Mesendoderm (in vitro differentiated cells): ENCODE measurements at regions not wholly inside any gene's neighbourhood (a gene's known extent, or its start where the extent isn't known, plus 50 kb on each side); places are given as distances from the start of the nearest gene placed in this dataset.

Experiments used
- DNase-seq: peaks from one replicate; pipeline ENCODE4 v3.0.0; 2013
- H2AK5ac ChIP-seq: 2 replicates; pipeline ENCODE4 v1.6.1; 2013; ENCODE audit warnings: low read length, inconsistent platforms
- H2BK120ac ChIP-seq: 2 replicates; pipeline ENCODE4 v1.6.1; 2013; ENCODE audit warnings: low read depth, mild to moderate bottlenecking, low read length, moderate library complexity, mixed read lengths
- H2BK15ac ChIP-seq: replicated peaks from 2 replicates; pipeline ENCODE4 v1.6.1; 2013; ENCODE audit warnings: low read depth, mild to moderate bottlenecking, moderate library complexity
- H2BK5ac ChIP-seq: 2 replicates; pipeline ENCODE4 v1.6.1; 2013; ENCODE audit warnings: low read length, inconsistent platforms
- H3K18ac ChIP-seq: 2 replicates; pipeline ENCODE4 v1.6.1; 2013; ENCODE audit warnings: mild to moderate bottlenecking, low read length, mixed read lengths
- H3K23ac ChIP-seq: one replicate; pipeline ENCODE4 v1.6.1; 2013; ENCODE audit warnings: low read length
- H3K27ac ChIP-seq: 2 replicates; pipeline ENCODE4 v1.5.1; 2013; ENCODE audit warnings: low read depth, mild to moderate bottlenecking, inconsistent platforms, low read length, moderate library complexity
- H3K27me3 ChIP-seq: 2 replicates; pipeline ENCODE4 v1.6.1; 2013; ENCODE audit warnings: low read length, control low read depth, mild to moderate bottlenecking, inconsistent platforms; ENCODE audit not compliant: insufficient read depth, poor library complexity
- H3K36me3 ChIP-seq: 2 replicates; pipeline ENCODE4 v1.6.1; 2013; ENCODE audit warnings: low read length, inconsistent platforms; ENCODE audit not compliant: control insufficient read depth, insufficient read depth
- H3K4ac ChIP-seq: one replicate; pipeline ENCODE4 v1.6.1; 2013; ENCODE audit warnings: low read depth, mild to moderate bottlenecking, low read length, moderate library complexity
- H3K4me1 ChIP-seq: 2 replicates; pipeline ENCODE4 v1.6.1; 2013; ENCODE audit warnings: low read depth, low read length, inconsistent platforms; ENCODE audit not compliant: control insufficient read depth
- H3K4me2 ChIP-seq: 2 replicates; pipeline ENCODE4 v1.6.1; 2013; ENCODE audit warnings: low read length
- H3K4me3 ChIP-seq: 2 replicates; pipeline ENCODE4 v1.5.1; 2013; ENCODE audit warnings: mild to moderate bottlenecking, low read length
- H3K56ac ChIP-seq: one replicate; pipeline ENCODE4 v1.6.1; 2013; ENCODE audit warnings: low read length
- H3K79me1 ChIP-seq: 2 replicates; pipeline ENCODE4 v1.6.1; 2013; ENCODE audit warnings: low read length, inconsistent platforms
- H3K79me2 ChIP-seq: 2 replicates; pipeline ENCODE4 v1.6.1; 2013; ENCODE audit warnings: mild to moderate bottlenecking, low read length; ENCODE audit not compliant: control insufficient read depth, insufficient read depth
- H3K9ac ChIP-seq: 2 replicates; pipeline ENCODE4 v1.6.1; 2013; ENCODE audit warnings: low read length, inconsistent platforms
- H4K5ac ChIP-seq: one replicate; pipeline ENCODE4 v1.6.1; 2013; ENCODE audit warnings: low read length
- H4K8ac ChIP-seq: one replicate; pipeline ENCODE4 v1.6.1; 2013; ENCODE audit warnings: low read depth, mild to moderate bottlenecking, control low read depth, low read length, moderate library complexity
- WGBS: extraction: QIAGEN DNeasy Blood & Tissue Kit; methylation state at CpG from one replicate; pipeline ENCODE4 v1.1.7; 2013; ENCODE audit warnings: low lambda C conversion rate, missing lambda C conversion rate; ENCODE audit not compliant: insufficient coverage; ENCODE audit errors: extremely low coverage; 5-methylcytosine and 5-hydroxymethylcytosine counted together

DNA sequence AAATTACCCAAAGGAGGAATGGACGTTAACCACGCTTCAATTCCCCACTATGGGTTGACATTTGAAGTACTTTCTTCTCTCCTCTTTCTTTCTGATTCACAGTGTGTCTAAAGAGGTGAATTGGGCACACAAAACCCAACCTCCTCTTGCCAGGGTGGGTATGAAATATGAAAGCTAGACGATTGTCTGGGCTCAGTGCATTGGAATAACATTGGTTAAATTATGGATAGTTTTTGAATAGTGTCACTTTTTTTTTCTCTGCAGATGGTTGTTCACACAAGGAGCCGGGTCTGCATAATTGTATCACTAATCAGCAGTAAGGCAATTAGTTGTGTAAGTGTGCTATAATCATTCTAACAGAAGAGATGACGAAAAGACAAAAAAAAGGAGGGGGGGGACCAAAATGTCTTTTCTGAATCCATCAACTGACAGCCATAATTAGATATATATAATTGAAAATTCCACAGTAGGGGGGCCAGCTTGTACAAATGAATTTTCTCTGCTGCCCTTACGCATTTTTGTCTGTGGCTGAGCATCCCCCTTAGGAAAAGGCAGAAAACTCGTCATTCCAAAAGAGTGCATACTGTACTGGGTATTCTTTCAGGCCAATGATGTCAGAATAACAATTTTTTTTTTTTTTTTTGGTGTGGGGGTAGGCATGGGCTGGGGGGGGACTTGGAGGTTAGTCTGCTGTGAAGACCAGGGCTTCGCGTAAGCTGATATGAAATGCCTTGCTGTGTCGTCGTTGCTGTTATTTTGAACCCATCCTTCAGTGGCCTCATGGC, 307.5 kb upstream of the SALL1 start:
- H4K8ac ChIP-seq, result no peak overlapping the region
- DNase-seq, result no peak
- H3K79me2 ChIP-seq, result no peaks in the 10 kb centered on the region
- H3K18ac ChIP-seq, result no peak overlapping the region
- H3K4ac ChIP-seq, result no peak overlapping the region
- H3K4me2 ChIP-seq, result no peak overlapping the region
- no peak overlapping the region for H3K23ac ChIP-seq
- H4K5ac ChIP-seq, result no peak overlapping the region
- H3K79me1 ChIP-seq, result no peaks in the 10 kb centered on the region
- H3K4me3 ChIP-seq, result no peak overlapping the region
- no peaks in the 10 kb centered on the region for H3K27me3 ChIP-seq
- no CpG with 5 or more reads among the region's 11 CpGs for WGBS
- no peak overlapping the region for H3K27ac ChIP-seq
- H2BK120ac ChIP-seq, result no peak overlapping the region
- H3K36me3 ChIP-seq, result no peaks in the 10 kb centered on the region
- no peak overlapping the region for H2AK5ac ChIP-seq
- H3K4me1 ChIP-seq, result no peaks in the 10 kb centered on the region
- H3K9ac ChIP-seq, result no peak overlapping the region
- H2BK15ac ChIP-seq, result no peak overlapping the region
- H2BK5ac ChIP-seq, result no peak overlapping the region
- no peak overlapping the region for H3K56ac ChIP-seq

- Histone ChIP-seq H3K4ac (no peak overlapping the region), H4K5ac (no peak overlapping the region), H3K4me1 (no peaks in the 10 kb centered on the region), H3K18ac (no peak overlapping the region), H3K4me3 (no peak overlapping the region), H3K36me3 (no peaks in the 10 kb centered on the region), H3K9ac (no peak overlapping the region), H4K8ac (no peak overlapping the region), H2BK15ac (no peak overlapping the region), H3K27me3 (no peaks in the 10 kb centered on the region), H3K56ac (no peak overlapping the region), H2BK120ac (no peak overlapping the region), H3K4me2 (no peak overlapping the region), H2AK5ac (no peak overlapping the region), H2BK5ac (no peak overlapping the region), H3K27ac (no peak overlapping the region), H3K79me2 (no peaks in the 10 kb centered on the region), H3K23ac (no peak overlapping the region), H3K79me1 (no peaks in the 10 kb centered on the region)
- WGBS, result no CpG with 5 or more reads among the region's 7 CpGs
- DNase-seq, result no peak
Observed at GRCh38 chr16:51457775-51458174, 306.7 kb upstream of the SALL1 start.

DNA sequence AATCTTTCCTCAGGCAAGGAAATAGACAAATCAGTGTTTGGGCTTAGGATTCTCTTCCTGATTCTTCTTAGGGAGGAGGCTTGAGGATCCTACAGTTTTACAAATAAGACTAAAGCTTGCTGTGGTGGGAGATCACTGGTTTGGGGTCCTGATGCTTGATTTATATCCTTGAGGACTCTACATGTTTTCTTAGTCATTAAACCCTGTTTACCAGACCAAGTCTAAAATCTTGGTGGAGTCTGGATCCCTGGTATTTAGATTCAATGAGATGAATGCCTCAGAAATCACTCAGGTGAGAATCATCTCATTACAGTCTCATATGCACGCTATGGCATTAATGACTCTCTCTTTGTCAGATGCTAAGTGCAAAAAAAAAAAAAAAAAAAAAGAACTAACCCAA, 304.3 kb upstream of the SALL1 start:
- H3K18ac ChIP-seq, result no peak overlapping the region
- no peaks in the 10 kb centered on the region for H3K79me2 ChIP-seq
- DNase-seq, result no peak
- H3K4ac ChIP-seq, result no peak overlapping the region
- H4K5ac ChIP-seq, result no peak overlapping the region
- H3K79me1 ChIP-seq, result no peaks in the 10 kb centered on the region
- H3K4me1 ChIP-seq, result no peaks in the 10 kb centered on the region
- no peak overlapping the region for H3K56ac ChIP-seq
- H3K27ac ChIP-seq, result no peak overlapping the region
- no peak overlapping the region for H2BK15ac ChIP-seq
- no peak overlapping the region for H4K8ac ChIP-seq
- H3K36me3 ChIP-seq, result no peaks in the 10 kb centered on the region
- H3K23ac ChIP-seq, result no peak overlapping the region
- H3K9ac ChIP-seq, result no peak overlapping the region
- H3K4me3 ChIP-seq, result no peak overlapping the region
- WGBS, result no CpG with 5 or more reads among the region's 1 CpG
- no peak overlapping the region for H2BK120ac ChIP-seq
- H2AK5ac ChIP-seq, result no peak overlapping the region
- no peak overlapping the region for H3K4me2 ChIP-seq
- no peak overlapping the region for H2BK5ac ChIP-seq
- no peaks in the 10 kb centered on the region for H3K27me3 ChIP-seq

- DNase-seq, result no peak
- no CpG with 5 or more reads among the region's 1 CpG for WGBS
- H3K27me3 ChIP-seq, result no peaks in the 10 kb centered on the region
Observed at GRCh38 chr16:51453251-51453650, 302.2 kb upstream of the SALL1 start.

DNA sequence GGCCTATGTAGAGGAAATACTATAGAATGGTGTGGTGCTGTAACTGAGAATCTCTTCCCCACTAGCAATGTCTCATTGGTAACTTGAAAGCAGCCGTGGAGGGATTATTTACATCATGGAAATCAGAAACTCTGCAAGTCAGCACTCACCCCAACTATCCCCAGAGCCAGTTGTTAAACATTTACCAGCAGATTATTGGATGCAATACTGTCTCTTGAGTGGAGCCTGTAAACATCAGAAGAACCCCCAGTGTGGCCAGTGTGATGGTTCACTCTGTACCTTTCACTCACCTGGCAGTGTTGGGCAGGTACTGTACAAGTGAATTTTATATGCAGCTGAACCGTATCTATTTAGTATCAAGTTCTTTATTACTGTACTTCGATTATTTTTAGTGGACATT, 299.8 kb upstream of the SALL1 start:
- Histone ChIP-seq H2BK120ac (no peak overlapping the region), H3K79me1 (no peaks in the 10 kb centered on the region), H3K4ac (peak overlapping the region; percentile 25), H4K5ac (no peak overlapping the region), H2BK5ac (no peak overlapping the region), H3K18ac (no peak overlapping the region), H3K23ac (no peak overlapping the region), H3K79me2 (no peaks in the 10 kb centered on the region), H4K8ac (no peak overlapping the region), H3K4me1 (peaks cover 7% of the 10 kb centered on the region), H2AK5ac (no peak overlapping the region), H2BK15ac (no peak overlapping the region), H3K9ac (no peak overlapping the region), H3K56ac (no peak overlapping the region), H3K36me3 (no peaks in the 10 kb centered on the region), H3K4me2 (no peak overlapping the region), H3K27me3 (no peaks in the 10 kb centered on the region), H3K27ac (no peak overlapping the region), H3K4me3 (no peak overlapping the region)
- WGBS, result no CpG with 5 or more reads among the region's 3 CpGs
- DNase-seq, result no peak

More at GRCh38 chr16:51453251-51453650, 302.2 kb upstream of the SALL1 start:
- Histone ChIP-seq H3K79me1 (no peaks in the 10 kb centered on the region), H3K4me3 (no peak overlapping the region), H3K18ac (no peak overlapping the region), H4K5ac (no peak overlapping the region), H3K23ac (no peak overlapping the region), H3K56ac (no peak overlapping the region), H3K9ac (no peak overlapping the region), H3K4ac (no peak overlapping the region), H2BK120ac (no peak overlapping the region), H3K4me1 (peaks cover 7% of the 10 kb centered on the region), H4K8ac (no peak overlapping the region), H3K4me2 (no peak overlapping the region), H2BK5ac (no peak overlapping the region), H2AK5ac (no peak overlapping the region), H3K36me3 (no peaks in the 10 kb centered on the region), H3K27ac (no peak overlapping the region), H3K79me2 (no peaks in the 10 kb centered on the region), H2BK15ac (no peak overlapping the region)

- Histone ChIP-seq H3K4me3 (no peak overlapping the region), H3K4ac (no peak overlapping the region), H3K79me2 (no peaks in the 10 kb centered on the region), H2BK120ac (no peak overlapping the region), H4K8ac (no peak overlapping the region), H3K18ac (peak overlapping the region; percentile 70), H3K23ac (no peak overlapping the region), H2BK15ac (no peak overlapping the region), H3K27ac (no peak overlapping the region), H3K9ac (no peak overlapping the region), H4K5ac (peak overlapping the region; percentile 40), H2BK5ac (peak overlapping the region; percentile 52), H3K79me1 (no peaks in the 10 kb centered on the region), H2AK5ac (no peak overlapping the region), H3K36me3 (no peaks in the 10 kb centered on the region), H3K4me2 (no peak overlapping the region), H3K56ac (peak overlapping the region; percentile 50), H3K27me3 (no peaks in the 10 kb centered on the region), H3K4me1 (peaks cover 11% of the 10 kb centered on the region)
- no CpG with 5 or more reads among the region's 7 CpGs for WGBS
- no peak for DNase-seq
Observed at GRCh38 chr16:51450376-51450775, 299.3 kb upstream of the SALL1 start.
